MCF 10A (cell line): ENCODE measurements at regions not wholly inside any gene's neighbourhood (a gene's known extent, or its start where the extent isn't known, plus 50 kb on each side); places are given as distances from the start of the nearest gene placed in this dataset.
A peak's percentile ranks its signal among the peaks of the same experiment; 100 is the strongest.

Experiments
- BruUV-seq: library from RNA; stranded (reverse); fragments of 400-500 nt; replicated peaks from 2 replicates; lab custom pipeline; 2021; lab: Mats Ljungman, UMichigan
- CTCF ChIA-PET: fragments of 300-600 bp; sonication (Branson Sonifier 250); formaldehyde crosslinking; extraction: SDS; loops from one replicate; lab custom pipeline; 2021; ENCODE audit warnings: antibody characterized with exemption, inconsistent platforms; lab: Yijun Ruan, JAX
- POLR2A ChIA-PET: fragments of 300-600, 350-650 bp; sonication (Branson Sonifier 250); formaldehyde crosslinking; extraction: SDS; loops from one replicate; lab custom pipeline; 2020; ENCODE audit warnings: antibody characterized with exemption, inconsistent platforms; lab: Yijun Ruan, JAX
- DNase-seq: peaks from one replicate; pipeline ENCODE4 v3.0.0-alpha.2; 2018; ENCODE audit not compliant: unreplicated experiment
- H3K27ac Mint-ChIP-seq: one replicate; pipeline ENCODE4 v1.8.0; 2022; ENCODE audit warnings: mild to moderate bottlenecking, low read depth, mixed read lengths; ENCODE audit not compliant: unreplicated experiment
- H3K27me3 Mint-ChIP-seq: one replicate; pipeline ENCODE4 v1.8.0; 2022; ENCODE audit warnings: mixed read lengths; ENCODE audit not compliant: insufficient read depth, unreplicated experiment
- H3K36me3 Mint-ChIP-seq: one replicate; pipeline ENCODE4 v1.8.0; 2022; ENCODE audit warnings: mild to moderate bottlenecking, moderate library complexity, mixed read lengths; ENCODE audit not compliant: insufficient read depth, unreplicated experiment
- H3K4me1 Mint-ChIP-seq: one replicate; pipeline ENCODE4 v1.8.0; 2022; ENCODE audit warnings: mixed read lengths; ENCODE audit not compliant: insufficient read depth, unreplicated experiment
- H3K4me3 Mint-ChIP-seq: one replicate; pipeline ENCODE4 v1.8.0; 2022; ENCODE audit warnings: mild to moderate bottlenecking, moderate library complexity, mixed read lengths; ENCODE audit not compliant: unreplicated experiment
- H3K9me3 Mint-ChIP-seq: one replicate; pipeline ENCODE4 v1.8.0; 2022; ENCODE audit warnings: mixed read lengths; ENCODE audit not compliant: unreplicated experiment
- CTCF ChIP-seq: fragments of 200-600 bp; IDR thresholded peaks from one replicate; pipeline ENCODE4 v1.8.0; 2022; ENCODE audit warnings: antibody characterized with exemption, mild to moderate bottlenecking; ENCODE audit not compliant: unreplicated experiment
- intact Hi-C: fragments of 100-400 bp; cut with micrococcal nuclease; formaldehyde crosslinking; loops from 2 replicates; pipeline ENCODE4 v1.14.1; 2022

- Mint-ChIP-seq H3K27me3 (no peaks in the 10 kb centered on the region), H3K9me3 (no peaks in the 10 kb centered on the region), H3K36me3 (no peaks in the 10 kb centered on the region), H3K4me3 (no peak overlapping the region), H3K27ac (no peak overlapping the region), H3K4me1 (peaks cover 11% of the 10 kb centered on the region)
- intact Hi-C loops = no loop called here
- ChIA-PET POLR2A (interaction anchor here (1.1 to 1.9 kb wide), 2 partner anchors 11 to 24 kb away, joined by 3 to 6 read pairs; no protein-coding TSS in a partner anchor), CTCF (interaction anchor here (1.4 kb wide), 1 partner anchor 9 kb away, joined by 7 read pairs; no protein-coding TSS in a partner anchor)
- no peak for TF ChIP-seq CTCF
- no TSS peak for BruUV-seq
- no peak for DNase-seq
Measured at GRCh38 chr2:176525086-176525485, 255.8 kb downstream of the MTX2 start.

- no peak for TF ChIP-seq CTCF
- no peaks in the 10 kb centered on the region for H3K27me3 Mint-ChIP-seq
- ChIA-PET POLR2A (no interaction called here), CTCF (interaction anchor here (1.2 kb wide), 1 partner anchor 72 kb away, joined by 5 read pairs; no protein-coding TSS in a partner anchor)
- BruUV-seq = no TSS peak
- H3K4me3 Mint-ChIP-seq = no peak overlapping the region
- H3K36me3 Mint-ChIP-seq = no peaks in the 10 kb centered on the region
- no peaks in the 10 kb centered on the region for H3K4me1 Mint-ChIP-seq
- intact Hi-C loops = no loop called here
- no peak for DNase-seq
- no peaks in the 10 kb centered on the region for H3K9me3 Mint-ChIP-seq
- H3K27ac Mint-ChIP-seq = no peak overlapping the region
Measured at GRCh38 chr2:176526995-176527901, 258.0 kb downstream of the MTX2 start.

GRCh38 chr2:176531608-176532007, 262.4 kb downstream of the MTX2 start:
- Mint-ChIP-seq H3K4me1 (peaks cover 31% of the 10 kb centered on the region), H3K27me3 (no peaks in the 10 kb centered on the region), H3K36me3 (no peaks in the 10 kb centered on the region), H3K9me3 (no peaks in the 10 kb centered on the region), H3K27ac (no peak overlapping the region), H3K4me3 (no peak overlapping the region)
- BruUV-seq = no TSS peak
- POLR2A ChIA-PET = interaction anchor here (1.5 kb wide), 1 partner anchor 10 kb away, joined by 6 read pairs; no protein-coding TSS in a partner anchor
- intact Hi-C loops = no loop called here
- TF ChIP-seq CTCF = no peak
- no peak for DNase-seq
- CTCF ChIA-PET = interaction anchor here (1.0 to 1.1 kb wide), 2 partner anchors 390 to 1250 kb away, joined by 3 read pairs; no protein-coding TSS in a partner anchor

- Mint-ChIP-seq H3K4me3 (no peak overlapping the region), H3K4me1 (peaks cover 37% of the 10 kb centered on the region), H3K27me3 (no peaks in the 10 kb centered on the region), H3K27ac (no peak overlapping the region), H3K9me3 (no peaks in the 10 kb centered on the region), H3K36me3 (no peaks in the 10 kb centered on the region)
- peak; percentile 52 for DNase-seq
- intact Hi-C loops = no loop called here
- CTCF ChIA-PET = interaction anchor here (0.6 to 2.0 kb wide), 8 partner anchors 8 to 1069 kb away, joined by 3 to 8 read pairs (median 5); no protein-coding TSS in a partner anchor
- no TSS peak for BruUV-seq
- POLR2A ChIA-PET = interaction anchor here (0.7 to 4.3 kb wide), 9 partner anchors 10 to 271 kb away, joined by 3 to 50 read pairs (median 7); no protein-coding TSS in a partner anchor
- no peak for TF ChIP-seq CTCF
Measured at GRCh38 chr2:176533505-176534193, 264.4 kb downstream of the MTX2 start.
